COLO829 (cell line): ENCODE measurements at regions not wholly inside any gene's neighbourhood (a gene's known extent, or its start where the extent isn't known, plus 50 kb on each side); places are given as distances from the start of the nearest gene placed in this dataset.
"Not testable (repeated sequence)": the region's sequence is repeated elsewhere in the genome, so short reads cannot be mapped to it uniquely, and the experiment has no call there.

Experiments
- DNase-seq: peaks from one replicate; pipeline ENCODE4 v3.0.0; 2012; ENCODE audit warnings: low spot score

DNA sequence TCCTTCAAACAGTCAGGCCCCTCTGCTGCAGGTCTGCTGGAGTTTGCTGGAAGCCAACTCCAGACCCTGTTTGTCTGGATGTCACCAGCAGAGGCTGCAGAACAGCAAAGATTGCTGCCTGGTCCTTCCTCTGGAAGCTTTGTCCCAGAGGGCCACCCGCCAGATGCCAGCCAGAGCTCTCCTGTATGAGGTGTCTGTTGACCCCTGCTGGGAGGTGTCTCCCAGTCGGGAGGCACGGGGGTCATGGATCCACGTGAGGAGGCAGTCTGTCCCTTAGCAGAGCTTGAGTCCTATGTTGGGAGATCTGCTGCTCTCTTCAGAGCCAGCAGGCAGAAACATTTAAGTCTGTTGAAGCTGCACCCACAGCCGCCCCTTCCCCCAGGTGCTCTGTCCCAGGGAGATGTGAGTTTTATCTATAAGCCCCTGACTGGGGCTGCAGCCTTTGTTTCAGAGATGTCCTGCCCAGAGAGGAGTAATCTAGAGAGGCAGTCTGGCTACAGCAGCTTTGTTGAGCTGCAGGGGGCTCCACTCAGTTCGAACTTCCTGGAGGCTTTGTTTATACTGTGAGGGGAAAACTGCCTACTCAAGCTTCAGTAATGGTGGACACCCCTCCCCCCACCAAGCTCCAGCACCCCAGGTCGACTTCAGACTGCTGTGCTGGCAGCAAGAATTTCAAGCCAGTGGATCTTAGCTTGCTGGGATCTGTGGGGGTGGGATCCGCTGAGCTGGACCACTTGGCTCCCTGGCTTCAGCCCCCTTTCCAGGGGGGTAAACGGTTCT, 72.1 kb downstream of the OGFRL1 start:
- not testable (repeated sequence) for DNase-seq

DNA sequence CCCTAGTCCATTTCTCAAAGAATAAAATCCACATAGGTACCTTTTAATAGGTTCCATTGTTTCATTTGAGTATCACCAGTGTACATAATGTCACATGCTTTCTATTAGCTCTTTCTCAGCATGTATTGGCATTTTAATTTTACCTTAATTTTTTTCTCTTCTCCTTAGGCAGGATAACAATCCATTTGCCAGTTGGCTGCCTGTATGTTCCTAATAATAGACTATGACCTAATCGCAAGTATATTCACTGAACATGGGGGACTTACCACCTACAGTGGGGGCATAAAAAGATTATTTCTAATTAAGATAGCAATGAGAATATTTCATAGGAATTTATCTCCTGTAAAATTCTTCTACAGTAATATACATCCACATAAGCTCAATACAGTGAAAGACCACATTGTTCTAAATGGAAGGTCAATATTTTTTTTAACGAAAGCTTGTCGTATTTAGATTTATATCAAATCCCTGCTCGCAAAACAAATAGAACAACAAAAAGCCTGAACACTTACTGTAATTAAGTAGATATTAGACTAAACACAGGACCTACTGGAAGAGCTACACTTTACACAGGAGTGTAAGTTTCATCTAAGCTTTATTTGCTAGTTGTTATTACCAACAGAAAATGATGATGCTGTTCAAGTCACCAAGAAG, 76.4 kb downstream of the OGFRL1 start:
- no peak for DNase-seq

DNA sequence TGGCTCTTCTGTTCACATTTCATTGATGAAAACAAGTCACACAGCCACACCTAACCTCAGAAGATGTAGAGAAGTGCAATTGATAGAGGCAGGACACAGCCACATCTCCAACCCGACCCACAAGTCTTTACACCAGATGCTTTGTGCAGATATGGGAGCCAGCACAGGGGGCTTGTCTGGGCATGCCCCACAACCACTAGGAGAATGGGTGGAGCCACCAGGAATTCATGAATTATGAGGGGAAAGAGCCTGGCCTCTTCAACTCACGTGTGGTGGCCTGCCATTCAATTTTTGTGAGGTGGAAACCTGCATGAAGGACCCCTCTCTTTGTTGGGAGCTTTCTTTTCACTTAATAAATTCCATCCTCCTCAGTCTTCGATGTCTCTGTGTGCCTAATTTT, 79.1 kb downstream of the OGFRL1 start:
- no peak for DNase-seq

DNA sequence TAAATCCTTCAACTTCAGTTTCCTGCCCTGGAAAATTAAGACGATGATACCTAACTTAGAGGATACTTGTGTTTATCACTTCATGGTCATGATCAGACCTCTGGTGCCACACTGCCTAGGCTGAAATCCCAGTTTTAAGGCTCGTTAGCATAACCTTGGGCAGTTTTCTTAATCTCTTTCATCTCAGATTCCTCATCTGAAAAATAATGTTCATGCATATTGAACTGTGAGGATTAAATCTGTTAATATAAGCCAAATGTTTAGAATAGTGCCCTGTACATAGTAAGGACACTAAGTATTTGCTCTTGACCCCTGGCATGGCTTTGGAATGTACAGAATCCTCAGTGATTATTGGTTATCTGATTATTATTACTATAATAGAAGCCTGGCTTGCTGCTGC, 79.7 kb downstream of the OGFRL1 start:
- no peak for DNase-seq

DNA sequence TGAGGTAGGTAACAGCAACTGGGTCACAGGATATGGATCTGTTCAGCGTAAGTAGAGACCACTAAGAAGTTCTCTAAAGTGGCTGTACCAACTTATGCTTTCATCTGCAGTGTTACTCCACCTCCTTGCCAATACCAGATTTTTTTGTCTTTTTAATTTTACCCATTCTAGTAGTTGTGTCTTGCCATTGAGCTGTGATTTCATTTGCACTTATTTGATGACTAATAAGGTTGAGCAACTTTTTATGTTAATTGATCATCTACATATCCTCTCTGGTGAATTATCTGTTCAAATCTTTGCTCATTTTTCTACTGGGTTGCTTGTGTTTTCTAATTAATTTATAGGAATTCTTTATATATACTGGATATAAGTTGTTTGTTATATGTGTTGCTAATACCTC, 82.9 kb downstream of the OGFRL1 start:
- no peak for DNase-seq

DNA sequence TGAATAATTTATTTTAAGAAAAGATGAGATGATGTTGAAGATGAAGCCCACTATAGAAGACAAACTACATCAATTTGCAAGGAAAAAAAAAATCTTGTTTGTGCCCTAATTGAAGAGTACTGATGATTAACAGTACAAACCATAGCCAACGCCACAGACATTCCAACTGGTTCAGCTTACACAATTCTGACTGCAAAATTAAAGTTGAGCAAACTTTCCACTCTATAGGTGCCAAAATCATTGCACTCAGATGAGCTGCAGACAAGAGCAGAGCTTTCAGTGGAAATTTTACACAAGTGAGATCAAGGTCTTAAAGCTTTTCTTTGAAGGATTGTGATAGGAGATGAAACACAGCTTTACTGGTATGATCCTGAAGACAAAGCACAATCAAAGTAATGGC, 85.3 kb downstream of the OGFRL1 start:
- no peak for DNase-seq

DNA sequence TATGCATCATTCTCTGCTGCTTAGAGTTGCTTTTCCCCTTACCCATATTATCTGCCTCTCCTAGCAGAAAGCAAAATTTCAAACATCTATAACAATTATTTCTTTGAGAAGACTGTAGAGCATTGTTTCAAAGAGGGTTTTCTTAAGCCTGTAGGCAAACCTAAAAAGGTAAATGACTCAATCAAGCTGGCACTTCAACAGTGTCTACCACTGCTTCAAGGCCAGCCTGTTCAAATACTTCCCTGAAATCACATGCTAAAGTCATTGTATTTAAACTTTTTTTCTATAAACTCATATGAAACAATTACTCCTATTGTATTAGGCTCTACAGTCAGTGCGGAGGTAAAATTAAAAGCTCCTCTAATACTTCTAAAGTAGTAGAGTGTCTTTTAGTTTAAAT, 87.1 kb downstream of the OGFRL1 start:
- DNase-seq: peak; percentile 60

DNA sequence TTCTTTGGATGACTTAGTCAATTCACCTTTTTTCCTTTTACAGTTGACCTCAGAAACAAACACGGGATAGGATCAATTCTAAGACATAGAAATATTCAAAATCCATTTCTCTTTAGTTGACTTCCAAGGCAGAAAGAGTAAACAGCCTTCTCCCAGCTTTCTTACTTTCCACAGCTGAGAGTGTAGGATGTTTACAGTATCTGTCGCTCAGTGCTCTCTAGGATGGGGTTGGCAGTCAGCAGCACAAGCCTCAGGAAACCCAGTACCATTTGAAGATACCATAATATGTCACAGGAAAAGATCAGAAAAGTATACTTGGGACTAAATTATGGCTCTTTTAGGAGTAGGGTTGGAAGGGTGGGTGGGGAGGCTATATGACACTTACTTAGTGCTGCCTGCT, 88.2 kb downstream of the OGFRL1 start:
- DNase-seq: no peak

DNA sequence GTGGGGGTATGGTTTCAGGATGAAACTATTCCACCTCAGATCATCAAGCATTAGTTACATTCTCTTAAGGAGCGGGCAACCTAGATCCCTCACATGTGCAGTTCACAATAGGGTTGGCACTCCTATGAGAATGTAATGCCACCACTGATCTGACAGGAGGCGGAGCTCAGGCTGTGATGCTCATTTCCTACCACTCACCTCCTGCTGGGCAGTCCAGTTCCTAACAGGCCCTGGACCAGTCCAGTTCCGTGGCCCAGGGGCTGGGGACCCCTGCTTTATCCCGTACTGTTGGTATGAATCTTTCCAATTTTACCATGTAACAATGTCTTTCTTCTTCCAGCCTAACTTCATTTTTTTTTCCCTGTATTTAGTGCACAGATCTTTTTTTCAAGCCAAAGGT, 94.9 kb downstream of the OGFRL1 start:
- no peak for DNase-seq

DNA sequence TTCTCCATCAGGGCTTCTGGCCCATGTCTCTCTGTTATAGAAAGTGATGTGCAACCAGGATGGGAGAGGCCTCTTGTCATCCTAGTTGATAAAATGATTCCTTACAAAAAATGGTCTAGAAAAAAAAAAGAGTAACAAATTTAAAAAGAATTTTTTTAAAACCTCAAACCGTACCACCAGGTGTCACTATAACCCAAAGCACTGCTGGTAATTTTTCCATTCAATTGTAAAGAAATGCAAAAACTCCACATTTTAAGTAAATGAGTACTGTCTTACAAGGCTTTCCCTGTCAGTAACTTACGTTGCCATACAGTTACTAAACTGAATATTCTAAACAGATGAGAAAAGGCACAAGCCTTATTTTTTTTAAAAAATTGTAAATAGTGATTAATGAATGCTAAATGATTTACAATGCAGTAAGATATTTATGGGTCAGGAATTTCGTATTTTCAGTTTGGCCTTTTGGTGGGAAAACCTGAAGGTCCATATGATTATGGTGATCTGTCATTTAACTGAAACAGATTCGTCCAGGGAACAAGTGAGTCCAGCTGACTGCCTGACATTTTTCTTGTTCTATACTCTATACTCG, 95.4 kb downstream of the OGFRL1 start:
- no peak for DNase-seq

DNA sequence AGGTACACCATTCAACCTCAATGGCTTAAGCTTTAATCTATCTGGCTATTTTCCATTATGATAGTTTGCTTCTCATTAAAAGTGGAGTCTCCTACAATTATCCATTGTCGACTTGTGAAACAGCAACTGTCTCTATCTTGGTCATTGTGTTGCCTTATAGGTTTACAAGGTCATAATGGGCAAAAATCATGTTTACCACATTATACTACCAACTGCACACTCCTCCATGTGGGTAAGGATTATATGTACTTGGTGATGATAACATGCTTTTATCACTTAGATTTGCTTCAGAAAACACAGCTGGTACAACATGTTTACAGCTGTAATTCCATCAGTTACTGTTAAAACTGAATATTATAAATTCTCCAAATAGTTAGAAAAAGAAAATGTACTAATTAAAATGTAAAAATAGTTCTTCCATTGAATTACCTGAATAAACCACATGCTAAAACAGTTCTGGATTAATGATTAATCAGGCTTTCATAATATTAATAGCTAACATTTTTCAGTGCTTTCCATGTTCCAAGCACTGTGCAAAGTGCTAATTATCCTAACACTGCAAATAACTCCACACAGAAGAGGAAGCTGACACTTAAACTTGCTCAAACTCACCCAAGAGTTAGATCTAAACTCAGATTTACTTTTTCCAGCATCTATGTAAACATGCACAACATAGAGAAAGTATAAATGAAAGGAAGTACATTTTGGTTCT, 96.7 kb downstream of the OGFRL1 start:
- DNase-seq: no peak

DNA sequence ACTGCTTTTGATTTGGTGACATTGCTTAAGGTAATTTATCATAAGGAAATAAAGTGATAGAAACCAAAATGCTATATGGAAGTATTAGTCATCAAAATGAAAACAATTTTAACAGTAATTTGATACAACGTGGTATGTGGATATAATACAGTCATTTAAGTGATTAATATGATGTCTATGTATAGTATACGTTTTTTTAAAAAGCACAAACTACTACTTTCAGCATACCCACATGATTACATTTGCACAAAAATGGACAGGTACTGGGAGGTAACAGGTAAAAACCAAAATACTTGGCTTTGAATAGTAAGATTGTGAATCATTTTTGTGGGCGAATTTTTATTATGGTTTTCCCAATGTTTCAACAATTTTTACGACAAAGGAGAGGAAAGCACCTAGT, 97.6 kb downstream of the OGFRL1 start:
- no peak for DNase-seq

DNA sequence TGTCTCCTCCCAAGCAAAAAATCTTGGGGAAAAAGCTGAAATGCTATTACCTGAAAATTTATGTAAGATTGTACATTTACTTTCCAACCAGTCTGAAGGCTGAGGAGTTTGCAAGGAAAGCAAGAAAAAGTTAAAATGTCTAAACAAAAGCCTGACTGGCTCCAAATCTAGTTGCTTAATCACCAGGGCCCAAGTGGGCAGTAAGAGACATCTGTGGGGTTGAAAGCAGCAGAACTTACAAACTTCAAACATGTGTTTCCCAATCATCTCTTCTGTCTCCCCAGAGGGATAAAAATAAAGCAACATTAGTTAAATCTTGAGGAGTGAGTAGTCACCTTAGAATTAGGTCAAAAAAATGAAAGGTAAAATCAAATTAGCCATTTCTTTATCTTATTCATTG, 98.6 kb downstream of the OGFRL1 start:
- DNase-seq: no peak

DNA sequence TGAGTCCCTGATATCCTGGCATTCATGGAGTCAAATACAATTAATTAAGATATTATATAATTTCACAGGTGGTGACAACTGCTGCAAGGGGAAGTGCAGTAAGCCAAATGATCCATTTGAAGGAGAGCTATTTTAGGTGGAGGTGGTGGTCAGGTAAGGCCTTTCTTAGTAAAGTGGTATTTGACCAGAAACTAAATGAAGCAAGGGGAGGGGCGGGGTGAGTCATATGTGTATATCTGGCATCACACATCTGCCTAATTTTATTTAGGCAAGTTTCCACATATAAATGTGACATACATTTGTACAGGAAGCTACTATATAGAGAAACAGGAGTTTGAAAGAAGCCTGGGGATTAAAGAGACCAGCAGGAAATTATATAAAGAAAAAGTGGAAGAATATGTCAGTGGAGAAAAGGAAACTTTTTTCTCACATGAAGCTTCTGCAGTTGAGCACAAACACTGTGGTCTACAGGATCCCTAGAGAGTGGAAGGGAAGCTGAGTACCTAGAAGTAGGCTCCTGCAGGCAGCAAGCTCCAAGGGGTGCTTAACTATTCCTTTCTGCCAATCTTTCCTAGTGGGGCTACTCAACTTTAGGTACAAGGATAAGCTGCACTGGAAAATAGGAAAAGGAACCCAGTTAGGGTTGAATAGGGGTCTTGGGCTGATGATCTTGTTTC, 99.6 kb downstream of the OGFRL1 start:
- no peak for DNase-seq

DNA sequence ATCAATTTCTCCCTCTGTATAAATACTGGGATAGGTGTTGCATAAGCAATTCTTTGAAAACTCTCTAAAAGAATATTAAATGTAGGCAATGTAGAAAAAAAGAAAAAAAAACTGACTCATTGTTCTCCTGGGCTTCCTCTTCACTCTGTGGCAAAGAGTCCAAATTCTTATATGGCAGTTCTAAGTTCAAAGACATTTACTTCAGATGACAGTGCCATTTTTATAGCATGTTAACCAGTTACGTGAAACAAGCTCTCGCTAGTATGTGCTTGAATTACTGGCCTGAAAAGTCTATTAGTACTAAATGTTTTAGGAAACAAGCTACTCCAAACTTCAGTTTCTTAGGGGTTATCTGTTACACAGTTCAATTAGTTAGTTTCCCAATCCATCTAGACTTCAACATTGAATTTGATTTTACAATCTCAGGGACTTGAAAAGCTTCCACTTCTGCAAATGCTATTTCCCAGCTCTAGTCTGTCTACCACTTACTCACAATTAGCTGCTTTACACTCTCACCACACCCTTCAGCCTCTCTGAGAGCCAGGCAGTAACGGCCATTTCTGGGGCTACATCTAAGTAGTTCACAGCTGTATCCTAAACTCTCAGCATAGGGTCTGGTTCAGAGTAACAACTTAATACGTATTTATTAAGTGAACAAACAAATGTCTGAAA, 100.4 kb downstream of the OGFRL1 start:
- no peak for DNase-seq

DNA sequence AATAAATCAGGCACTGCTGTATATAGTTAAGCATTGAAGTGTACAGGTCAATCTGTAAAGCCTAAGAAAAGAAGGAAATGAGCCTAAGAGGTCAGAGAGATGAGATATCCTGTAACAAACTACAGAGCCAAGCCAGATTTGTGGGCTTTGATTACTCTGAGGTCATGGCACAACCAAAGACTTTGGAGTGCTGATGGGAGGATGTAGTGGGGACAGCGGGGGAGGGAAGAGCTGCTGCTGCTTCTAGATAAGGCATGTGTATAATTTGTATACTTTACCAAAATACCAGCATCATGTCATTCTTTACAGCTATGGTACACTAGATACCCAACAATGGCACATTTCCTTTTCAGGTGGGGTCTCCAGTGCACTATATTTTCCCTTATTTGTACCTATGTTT, 102.5 kb downstream of the OGFRL1 start:
- no peak for DNase-seq

DNA sequence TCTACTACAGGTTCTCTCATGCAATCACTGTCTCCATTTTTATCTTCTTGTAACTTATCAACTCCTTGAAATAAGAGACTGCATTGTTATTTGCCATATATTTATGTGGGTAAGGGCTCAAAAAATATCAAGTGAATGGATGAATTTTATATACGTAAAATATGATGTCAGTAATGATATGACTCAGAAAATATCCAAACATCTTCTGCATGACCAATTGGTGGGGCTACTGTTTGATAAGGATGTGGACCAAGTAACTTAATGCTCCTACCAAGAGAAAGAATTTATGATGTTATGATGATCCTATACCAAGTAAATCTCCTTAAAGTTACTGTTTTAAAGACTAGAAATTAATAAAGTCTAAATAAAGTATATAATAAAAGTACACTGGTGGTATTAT, 103.7 kb downstream of the OGFRL1 start:
- no peak for DNase-seq

DNA sequence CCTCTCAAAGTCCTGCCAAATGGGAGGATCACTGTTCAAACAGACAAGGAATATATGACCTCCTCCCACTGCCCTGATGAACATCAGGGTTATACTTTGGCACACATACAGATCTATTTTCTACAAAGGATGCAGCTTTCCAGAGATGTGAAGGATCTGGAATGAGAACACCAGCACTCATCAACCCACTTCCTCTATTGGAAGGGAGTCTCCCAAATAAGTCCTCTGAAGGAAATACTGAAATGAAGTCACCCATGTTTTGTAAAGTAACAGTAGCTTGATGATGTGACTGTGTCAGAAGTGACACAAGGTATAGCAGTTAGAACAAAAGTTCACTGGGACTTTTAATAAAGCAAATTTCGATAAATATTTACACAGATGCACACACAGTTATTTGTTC, 104.9 kb downstream of the OGFRL1 start:
- no peak for DNase-seq

DNA sequence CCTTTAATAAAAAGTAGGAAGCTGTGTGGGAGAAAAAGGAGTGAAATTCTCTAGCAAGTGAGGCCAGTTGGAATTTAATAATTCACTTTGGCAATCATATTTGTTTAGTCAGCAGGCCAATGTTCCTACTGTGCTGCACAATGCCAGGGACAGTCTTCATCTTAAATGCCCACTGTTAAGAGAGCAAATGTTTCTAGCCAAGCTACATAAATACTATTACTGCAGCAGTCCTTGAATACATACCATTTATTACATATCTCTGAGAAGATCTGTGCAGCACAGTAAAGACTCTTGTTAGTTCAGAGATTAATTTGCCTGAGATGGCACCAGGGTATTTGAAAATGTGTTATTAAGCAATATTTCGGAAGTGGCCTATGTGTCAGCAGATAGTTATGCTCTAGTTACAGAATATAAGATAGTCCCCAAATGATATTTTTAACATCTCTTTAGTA, 105.4 kb downstream of the OGFRL1 start:
- DNase-seq: peak; percentile 52

DNA sequence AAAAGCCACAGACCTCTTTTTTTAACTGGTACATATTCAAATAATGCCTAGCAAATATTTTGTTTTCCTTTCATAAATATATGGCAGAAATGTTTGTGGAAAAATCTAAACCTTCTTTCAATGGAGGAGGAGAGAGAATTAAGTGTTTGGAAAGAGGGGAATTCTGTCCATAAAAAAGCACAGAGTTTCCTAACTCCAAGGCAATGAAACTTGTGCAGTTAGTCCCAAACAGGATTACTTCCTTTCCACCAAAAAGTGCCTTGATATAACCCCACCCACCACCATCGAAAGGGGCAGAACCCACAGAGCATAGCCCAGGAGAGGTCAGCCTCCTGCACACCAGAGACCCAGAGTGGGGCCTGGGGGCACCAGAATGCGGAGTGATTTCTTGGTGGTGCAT, 106.3 kb downstream of the OGFRL1 start:
- no peak for DNase-seq

DNA sequence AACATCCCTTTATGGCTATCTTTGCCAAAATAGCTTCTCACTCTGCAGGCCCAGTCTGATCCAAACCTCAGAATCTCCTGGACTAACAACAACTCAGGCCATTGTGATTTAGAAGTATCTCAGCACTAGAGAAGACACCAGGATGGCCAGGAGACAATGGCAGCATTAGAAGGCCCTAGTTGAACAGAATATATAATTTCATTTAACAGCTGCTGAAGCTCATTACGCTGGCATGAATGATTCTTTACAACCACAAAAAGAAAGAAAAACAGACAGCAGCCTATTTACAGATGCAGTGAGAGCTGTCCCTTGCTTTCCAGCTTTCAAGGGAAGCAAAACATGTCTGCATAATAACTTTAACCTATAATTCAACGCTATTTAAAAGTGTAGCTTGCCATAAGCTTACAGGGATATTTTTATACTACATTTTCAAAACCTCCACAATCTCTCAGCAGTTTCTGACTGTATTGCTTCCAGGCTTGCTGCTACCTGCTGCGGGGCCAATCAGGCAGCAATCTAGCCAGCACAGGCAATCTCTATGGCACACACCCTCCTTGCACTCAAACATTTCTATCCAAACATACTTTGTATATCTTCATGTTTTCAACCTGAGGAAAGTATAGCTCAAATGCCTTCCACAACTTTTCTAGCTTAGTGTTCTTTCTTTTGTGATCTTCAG, 107.3 kb downstream of the OGFRL1 start:
- DNase-seq: no peak
